K562 (cell line): ENCODE measurements at regions not wholly inside any gene's neighbourhood (a gene's known extent, or its start where the extent isn't known, plus 50 kb on each side); places are given as distances from the start of the nearest gene placed in this dataset.

ENCODE experiments used
- ATAC-seq: fragments of 200-7000 bp; cut with Tn5 transposase; 3 replicates; pipeline ENCODE4 v1.9.1; 2020; ENCODE audit warnings: moderate library complexity
- BruUV-seq: library from RNA; stranded (reverse); fragments of 400-500 nt; replicated peaks from 2 replicates; lab custom pipeline; 2021; lab: Mats Ljungman, UMichigan
- CTCF ChIA-PET: fragments of 300-600 bp; formaldehyde crosslinking; extraction: SDS; loops from one replicate; lab custom pipeline; 2021; ENCODE audit warnings: low intra/inter-chr PET ratio; lab: Yijun Ruan, JAX
- POLR2A ChIA-PET: fragments of 300-600, 350-650 bp; sonication (Branson Sonifier 250); formaldehyde crosslinking; extraction: SDS; loops from one replicate; lab custom pipeline; 2021; ENCODE audit warnings: antibody characterized with exemption, inconsistent platforms; lab: Yijun Ruan, JAX
- DNase-seq, 4 experiments: peaks; one replicate each; pipeline versions ENCODE4 v3.0.0 to v3.0.0-alpha.2; 2011 to 2018; ENCODE audit warnings: low spot score in 3 of 4, mixed read lengths in 3 of 4; ENCODE audit errors: extremely low read depth in 1 of 4
- FAIRE-seq: peaks from 2 replicates; lab custom pipeline; 2011; peaks lifted over from hg19 to GRCh38; lab: Jason Lieb, UNC
- H2AFZ ChIP-seq: 2 replicates; pipeline ENCODE4 v1.6.0; 2011; ENCODE audit warnings: low read depth, low read length, control low read depth, inconsistent platforms
- H3K27ac ChIP-seq: fragments of 200-600 bp; 3 replicates; pipeline ENCODE4 v1.8.0; 2011; ENCODE audit warnings: low read depth, mild to moderate bottlenecking, control low read depth, inconsistent platforms, low read length, moderate library complexity, mixed read lengths; ENCODE audit errors: extremely low read depth
- H3K27me3 ChIP-seq, 2 experiments: fragments of 300-600 bp in 1 of 2; 2 replicates in 1 of 2; 3 replicates in 1 of 2; pipeline versions ENCODE4 v1.6.0 to v1.8.0; 2011; ENCODE audit warnings: inconsistent platforms in 2 of 2, low read length in 2 of 2, mild to moderate bottlenecking in 1 of 2, mixed read lengths in 1 of 2, moderate library complexity in 1 of 2; ENCODE audit not compliant: control insufficient read depth in 2 of 2, insufficient read depth in 2 of 2
- H3K36me3 ChIP-seq: fragments of 300-600 bp; 3 replicates; pipeline ENCODE4 v1.8.0; 2011; ENCODE audit warnings: mild to moderate bottlenecking, low read length, inconsistent platforms; ENCODE audit not compliant: control insufficient read depth, insufficient read depth
- H3K4me1 ChIP-seq, 2 experiments: fragments of 200-600 bp in 1 of 2; replicated peaks in 1 of 2; 2 replicates in 1 of 2; 3 replicates in 1 of 2; pipeline versions ENCODE4 v1.5.1 to v1.8.0; 2011; ENCODE audit warnings: inconsistent platforms in 2 of 2, low read length in 2 of 2, mild to moderate bottlenecking in 1 of 2, mixed read lengths in 1 of 2, moderate library complexity in 1 of 2; ENCODE audit not compliant: control insufficient read depth in 2 of 2, insufficient read depth in 2 of 2
- H3K4me2 ChIP-seq: 2 replicates; pipeline ENCODE4 v1.6.1; 2011; ENCODE audit warnings: low read length, control low read depth, inconsistent platforms, mixed read lengths; ENCODE audit not compliant: insufficient read depth
- H3K4me3 ChIP-seq: fragments of 200-600 bp; sonication (generic), shearing (Covaris generic); 2 replicates; pipeline ENCODE4 v1.5.1; 2016; ENCODE audit warnings: control low read depth, inconsistent platforms
- H3K79me2 ChIP-seq: fragments of 200-600 bp; 3 replicates; pipeline ENCODE4 v1.8.0; 2011; ENCODE audit warnings: low read length, inconsistent platforms; ENCODE audit not compliant: control insufficient read depth, insufficient read depth
- H3K9ac ChIP-seq, 2 experiments: 2 replicates each; pipeline versions ENCODE4 v1.6.0 to v1.6.1; 2011; ENCODE audit warnings: low read depth in 2 of 2, low read length in 2 of 2, control low read depth in 1 of 2, inconsistent platforms in 1 of 2, mild to moderate bottlenecking in 1 of 2, mixed read lengths in 1 of 2; ENCODE audit not compliant: insufficient read depth in 1 of 2
- H3K9me1 ChIP-seq: one replicate; pipeline ENCODE4 v1.6.0; 2011; ENCODE audit warnings: inconsistent platforms, mild to moderate bottlenecking, low read length, moderate library complexity; ENCODE audit not compliant: control insufficient read depth, insufficient read depth
- H3K9me3 ChIP-seq: replicated peaks from 2 replicates; pipeline ENCODE4 v1.5.1; 2011; ENCODE audit warnings: low read depth, low read length, inconsistent platforms; ENCODE audit not compliant: control insufficient read depth, insufficient read depth
- H4K20me1 ChIP-seq: replicated peaks from 2 replicates; pipeline ENCODE4 v1.6.1; 2011; ENCODE audit warnings: low read length, inconsistent platforms, mixed read lengths; ENCODE audit not compliant: control insufficient read depth, insufficient read depth
- DIDO1 ChIP-seq: fragments of 450-650 bp; IDR thresholded peaks from 2 replicates; pipeline ENCODE4 v1.6.1; 2016; ENCODE audit warnings: low read depth, missing biosample characterization, missing genetic modification characterization
- ESRRB ChIP-seq: fragments of 250-450 bp; sonication (Bioruptor Pico); IDR thresholded peaks from 2 replicates; pipeline ENCODE4 v1.5.0; 2020; ENCODE audit warnings: mild to moderate bottlenecking, moderate library complexity, borderline replicate concordance
- GATAD2A ChIP-seq: fragments of 450-650 bp; IDR thresholded peaks from 2 replicates; pipeline ENCODE4 v1.6.1; 2017
- GATAD2B ChIP-seq: fragments of 450-650 bp; IDR thresholded peaks from 2 replicates; pipeline ENCODE4 v1.6.1; 2017; ENCODE audit warnings: mild to moderate bottlenecking, borderline replicate concordance
- HDAC8 ChIP-seq: fragments of 450-650 bp; IDR thresholded peaks from 2 replicates; pipeline ENCODE4 v1.6.1; 2016; ENCODE audit warnings: mild to moderate bottlenecking, missing genetic modification characterization, moderate library complexity, missing compliant biosample characterization
- SIN3A ChIP-seq, 2 experiments: fragments of 150-350 bp in 1 of 2; IDR thresholded peaks; 2 replicates each; pipeline ENCODE4 v1.6.1; 2011 to 2016; ENCODE audit warnings: borderline replicate concordance in 2 of 2, low read depth in 2 of 2, low read length in 2 of 2, mild to moderate bottlenecking in 2 of 2, moderate library complexity in 2 of 2; ENCODE audit not compliant: control insufficient read depth in 1 of 2
- SRSF1 ChIP-seq: fragments of 200-400 bp; formaldehyde crosslinking; IDR thresholded peaks from 2 replicates; pipeline ENCODE4 v1.6.1; 2017; ENCODE audit warnings: mild to moderate bottlenecking, low read depth, low read length, moderate library complexity
- ZNF124 ChIP-seq: sonication (generic); formaldehyde crosslinking; IDR thresholded peaks from 2 replicates; pipeline ENCODE4 v1.8.1; 2022; ENCODE audit warnings: missing genetic modification reagents
- ZNF175 ChIP-seq: fragments of 200-800 bp; sonication (Bioruptor generic); IDR thresholded peaks from 2 replicates; pipeline ENCODE4 v1.6.1; 2016; ENCODE audit warnings: low read depth, mild to moderate bottlenecking, missing genetic modification characterization, missing compliant biosample characterization
- WGBS: fragments of 100-300 bp; shearing (Covaris generic); methylation state at CpG from one replicate; pipeline ENCODE4 v1.1.6; 2016; ENCODE audit warnings: low coverage, mixed read lengths; ENCODE audit not compliant: insufficient coverage; ENCODE audit errors: missing lambda C conversion rate; 5-methylcytosine and 5-hydroxymethylcytosine counted together
- in situ Hi-C: fragments of 300-500 bp; cut with MboI; formaldehyde crosslinking; loops from 4 replicates; pipeline ENCODE4 v1.15.0; 2018; ENCODE audit warnings: inconsistent platforms, mixed read lengths
- intact Hi-C: fragments of 100-400 bp; cut with micrococcal nuclease; formaldehyde crosslinking; loops from 2 replicates; pipeline ENCODE4 v1.14.2; 2022
- TF ChIP-seq, protein P1 (sequence below): fragments of 450-650 bp; IDR thresholded peaks from 2 replicates; pipeline ENCODE4 v1.7.0; 2016; ENCODE audit warnings: borderline replicate concordance
- TF ChIP-seq, protein P2 (sequence below), 2 experiments: fragments of 250-450 bp in 1 of 2; fragments of 450-650 bp in 1 of 2; sonication (Bioruptor Pico) in 1 of 2; IDR thresholded peaks; 2 replicates each; pipeline versions ENCODE4 v1.6.1 to v1.8.0; 2016 to 2021; ENCODE audit warnings: mild to moderate bottlenecking in 2 of 2, moderate library complexity in 2 of 2, missing compliant biosample characterization in 1 of 2, missing genetic modification characterization in 1 of 2
- TF ChIP-seq, protein P3 (sequence below): sonication (generic); formaldehyde crosslinking; IDR thresholded peaks from 2 replicates; pipeline ENCODE4 v1.9.0; 2022; ENCODE audit warnings: mild to moderate bottlenecking, missing genetic modification reagents
- TF ChIP-seq, protein P4 (sequence below): sonication (generic); formaldehyde crosslinking; IDR thresholded peaks from 2 replicates; pipeline ENCODE4 v1.8.0; 2023; ENCODE audit warnings: mild to moderate bottlenecking, missing genetic modification reagents
- TF ChIP-seq, protein P5 (sequence below): fragments of 450-650 bp; formaldehyde crosslinking; IDR thresholded peaks from 2 replicates; pipeline ENCODE4 v1.4.0; 2022; ENCODE audit warnings: missing genetic modification characterization

DNA sequence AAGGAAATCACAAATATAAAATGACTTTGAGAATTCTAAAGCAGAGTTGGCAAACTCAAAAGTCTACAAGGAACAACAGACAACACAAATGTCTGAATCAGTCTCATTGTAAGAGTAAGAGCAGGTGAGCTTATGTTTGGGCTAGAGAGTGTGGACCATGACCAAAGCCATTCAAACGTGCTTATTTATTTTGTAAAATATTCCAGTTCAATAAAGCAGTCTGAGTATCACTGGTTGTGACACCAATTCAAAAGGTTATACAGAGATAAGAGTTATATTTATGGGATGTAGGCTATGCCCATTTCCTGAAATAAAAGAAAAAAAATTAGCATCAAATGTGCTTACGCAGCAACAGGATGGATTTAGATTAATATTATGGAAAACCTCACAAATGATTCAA, 251.6 kb downstream of the KLF5 start:
- Histone ChIP-seq H3K4me3 (no peak overlapping the region), H3K4me2 (no peak overlapping the region), H3K9me3 (no peaks in the 10 kb centered on the region), H3K27ac (no peak overlapping the region), H3K27me3 (no peaks in the 10 kb centered on the region), H3K4me1 (no peaks in the 10 kb centered on the region), H4K20me1 (no peaks in the 10 kb centered on the region), H3K79me2 (no peaks in the 10 kb centered on the region), H3K36me3 (no peaks in the 10 kb centered on the region), H3K9ac (no peak overlapping the region), H3K9me1 (no peaks in the 10 kb centered on the region), H2AFZ (no peak overlapping the region)
- CTCF ChIA-PET, result no interaction called here
- WGBS, result 0% methylated on average over 2 of the region's 2 CpGs
- POLR2A ChIA-PET, result no interaction called here
- BruUV-seq, result no TSS peak
- no peak for DNase-seq
- ATAC-seq, result no peak
- in situ Hi-C loops (no loop called here), intact Hi-C loops (no loop called here)
- FAIRE-seq, result no peak
- TF ChIP-seq GATAD2B, result no peak
- TF ChIP-seq, protein P1, sequence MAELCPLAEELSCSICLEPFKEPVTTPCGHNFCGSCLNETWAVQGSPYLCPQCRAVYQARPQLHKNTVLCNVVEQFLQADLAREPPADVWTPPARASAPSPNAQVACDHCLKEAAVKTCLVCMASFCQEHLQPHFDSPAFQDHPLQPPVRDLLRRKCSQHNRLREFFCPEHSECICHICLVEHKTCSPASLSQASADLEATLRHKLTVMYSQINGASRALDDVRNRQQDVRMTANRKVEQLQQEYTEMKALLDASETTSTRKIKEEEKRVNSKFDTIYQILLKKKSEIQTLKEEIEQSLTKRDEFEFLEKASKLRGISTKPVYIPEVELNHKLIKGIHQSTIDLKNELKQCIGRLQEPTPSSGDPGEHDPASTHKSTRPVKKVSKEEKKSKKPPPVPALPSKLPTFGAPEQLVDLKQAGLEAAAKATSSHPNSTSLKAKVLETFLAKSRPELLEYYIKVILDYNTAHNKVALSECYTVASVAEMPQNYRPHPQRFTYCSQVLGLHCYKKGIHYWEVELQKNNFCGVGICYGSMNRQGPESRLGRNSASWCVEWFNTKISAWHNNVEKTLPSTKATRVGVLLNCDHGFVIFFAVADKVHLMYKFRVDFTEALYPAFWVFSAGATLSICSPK, result no peak
- no peak for TF ChIP-seq SRSF1
- TF ChIP-seq, protein P2, sequence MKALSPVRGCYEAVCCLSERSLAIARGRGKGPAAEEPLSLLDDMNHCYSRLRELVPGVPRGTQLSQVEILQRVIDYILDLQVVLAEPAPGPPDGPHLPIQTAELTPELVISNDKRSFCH (CRISPR knock-in tag; IDR thresholded peaks at IDR 0.05), result no peak
- TF ChIP-seq, protein P2 (tag; IDR thresholded peaks at IDR 0.05), result no peak
- TF ChIP-seq, protein P3, sequence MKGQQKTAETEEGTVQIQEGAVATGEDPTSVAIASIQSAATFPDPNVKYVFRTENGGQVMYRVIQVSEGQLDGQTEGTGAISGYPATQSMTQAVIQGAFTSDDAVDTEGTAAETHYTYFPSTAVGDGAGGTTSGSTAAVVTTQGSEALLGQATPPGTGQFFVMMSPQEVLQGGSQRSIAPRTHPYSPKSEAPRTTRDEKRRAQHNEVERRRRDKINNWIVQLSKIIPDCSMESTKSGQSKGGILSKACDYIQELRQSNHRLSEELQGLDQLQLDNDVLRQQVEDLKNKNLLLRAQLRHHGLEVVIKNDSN (CRISPR knock-in tag), result no peak
- no peak for TF ChIP-seq HDAC8
- TF ChIP-seq, protein P4, sequence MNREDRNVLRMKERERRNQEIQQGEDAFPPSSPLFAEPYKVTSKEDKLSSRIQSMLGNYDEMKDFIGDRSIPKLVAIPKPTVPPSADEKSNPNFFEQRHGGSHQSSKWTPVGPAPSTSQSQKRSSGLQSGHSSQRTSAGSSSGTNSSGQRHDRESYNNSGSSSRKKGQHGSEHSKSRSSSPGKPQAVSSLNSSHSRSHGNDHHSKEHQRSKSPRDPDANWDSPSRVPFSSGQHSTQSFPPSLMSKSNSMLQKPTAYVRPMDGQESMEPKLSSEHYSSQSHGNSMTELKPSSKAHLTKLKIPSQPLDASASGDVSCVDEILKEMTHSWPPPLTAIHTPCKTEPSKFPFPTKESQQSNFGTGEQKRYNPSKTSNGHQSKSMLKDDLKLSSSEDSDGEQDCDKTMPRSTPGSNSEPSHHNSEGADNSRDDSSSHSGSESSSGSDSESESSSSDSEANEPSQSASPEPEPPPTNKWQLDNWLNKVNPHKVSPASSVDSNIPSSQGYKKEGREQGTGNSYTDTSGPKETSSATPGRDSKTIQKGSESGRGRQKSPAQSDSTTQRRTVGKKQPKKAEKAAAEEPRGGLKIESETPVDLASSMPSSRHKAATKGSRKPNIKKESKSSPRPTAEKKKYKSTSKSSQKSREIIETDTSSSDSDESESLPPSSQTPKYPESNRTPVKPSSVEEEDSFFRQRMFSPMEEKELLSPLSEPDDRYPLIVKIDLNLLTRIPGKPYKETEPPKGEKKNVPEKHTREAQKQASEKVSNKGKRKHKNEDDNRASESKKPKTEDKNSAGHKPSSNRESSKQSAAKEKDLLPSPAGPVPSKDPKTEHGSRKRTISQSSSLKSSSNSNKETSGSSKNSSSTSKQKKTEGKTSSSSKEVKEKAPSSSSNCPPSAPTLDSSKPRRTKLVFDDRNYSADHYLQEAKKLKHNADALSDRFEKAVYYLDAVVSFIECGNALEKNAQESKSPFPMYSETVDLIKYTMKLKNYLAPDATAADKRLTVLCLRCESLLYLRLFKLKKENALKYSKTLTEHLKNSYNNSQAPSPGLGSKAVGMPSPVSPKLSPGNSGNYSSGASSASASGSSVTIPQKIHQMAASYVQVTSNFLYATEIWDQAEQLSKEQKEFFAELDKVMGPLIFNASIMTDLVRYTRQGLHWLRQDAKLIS (CRISPR knock-in tag), result no peak
- no peak for TF ChIP-seq ZNF124 (CRISPR knock-in tag)
- TF ChIP-seq SIN3A (IDR thresholded peaks at IDR 0.05; ENCODE audit: borderline replicate concordance in 2 of 2, control insufficient read depth in 1 of 2, low read depth in 2 of 2, low read length in 2 of 2), result no peak
- no peak for TF ChIP-seq ZNF175 (CRISPR knock-in tag)
- no peak for TF ChIP-seq GATAD2A
- no peak for TF ChIP-seq DIDO1 (tag)
- TF ChIP-seq, protein P5, sequence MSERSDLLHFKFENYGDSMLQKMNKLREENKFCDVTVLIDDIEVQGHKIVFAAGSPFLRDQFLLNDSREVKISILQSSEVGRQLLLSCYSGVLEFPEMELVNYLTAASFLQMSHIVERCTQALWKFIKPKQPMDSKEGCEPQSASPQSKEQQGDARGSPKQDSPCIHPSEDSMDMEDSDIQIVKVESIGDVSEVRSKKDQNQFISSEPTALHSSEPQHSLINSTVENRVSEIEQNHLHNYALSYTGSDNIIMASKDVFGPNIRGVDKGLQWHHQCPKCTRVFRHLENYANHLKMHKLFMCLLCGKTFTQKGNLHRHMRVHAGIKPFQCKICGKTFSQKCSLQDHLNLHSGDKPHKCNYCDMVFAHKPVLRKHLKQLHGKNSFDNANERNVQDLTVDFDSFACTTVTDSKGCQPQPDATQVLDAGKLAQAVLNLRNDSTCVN (CRISPR knock-in tag), result no peak
- no peak for TF ChIP-seq ESRRB (CRISPR knock-in tag)
